KBM-7 (cell line): ENCODE measurements at regions not wholly inside any gene's neighbourhood (a gene's known extent, or its start where the extent isn't known, plus 50 kb on each side); places are given as distances from the start of the nearest gene placed in this dataset.

Source experiments
- DNase-seq: peaks from one replicate; pipeline ENCODE4 v3.0.0-alpha.2; 2015
- in situ Hi-C: fragments of 300-500 bp; cut with MboI; formaldehyde crosslinking; loops from 2 replicates; pipeline ENCODE4 v1.14.3; 2020; ENCODE audit warnings: low sequenced_read_pairs, low pct_unique_long_range_greater_than_20kb, mixed read lengths

DNA sequence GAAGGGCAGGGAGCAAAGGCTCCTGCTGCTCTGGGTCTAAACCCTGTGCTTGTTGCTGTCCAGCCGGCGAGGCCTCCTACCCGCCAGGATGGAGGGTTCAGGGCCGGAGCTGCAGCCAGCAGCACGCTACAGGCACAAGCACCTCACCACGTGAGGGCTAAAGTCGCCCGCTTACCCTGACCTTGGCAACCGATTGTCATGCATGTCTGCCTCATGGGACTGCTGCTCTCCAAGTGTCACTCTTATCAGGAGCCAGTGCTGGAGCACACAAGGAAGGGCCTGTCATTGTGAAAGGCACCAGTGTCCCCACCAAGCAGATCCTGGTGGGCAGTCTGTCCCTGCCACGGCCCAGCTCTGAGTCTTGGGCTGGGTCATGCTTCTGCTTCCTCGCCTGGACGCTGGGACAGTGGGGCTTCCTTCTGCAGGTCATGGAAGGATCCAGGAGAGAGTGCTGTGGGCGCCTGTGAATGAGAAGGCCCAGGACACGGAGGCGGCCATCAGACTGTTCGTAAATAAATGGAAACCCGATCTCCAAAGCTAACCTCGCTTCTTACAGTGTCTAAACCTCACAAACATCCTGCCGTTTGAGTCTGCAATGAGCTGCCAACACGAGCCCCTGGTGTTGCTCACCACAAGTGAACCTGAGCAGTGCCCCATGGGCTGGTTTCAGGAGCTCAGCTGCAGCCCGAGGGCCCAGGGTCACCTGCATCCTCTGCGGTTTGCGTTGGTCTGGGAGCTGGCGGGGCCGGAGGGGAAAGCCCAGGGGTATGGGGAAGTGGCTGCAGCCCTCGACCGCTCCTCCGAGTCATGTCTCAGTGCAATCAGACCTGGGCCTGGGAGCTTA lies 58.2 kb upstream of the RXRA start:
- in situ Hi-C loops, result no loop called here
- peak; percentile 59 for DNase-seq

DNA sequence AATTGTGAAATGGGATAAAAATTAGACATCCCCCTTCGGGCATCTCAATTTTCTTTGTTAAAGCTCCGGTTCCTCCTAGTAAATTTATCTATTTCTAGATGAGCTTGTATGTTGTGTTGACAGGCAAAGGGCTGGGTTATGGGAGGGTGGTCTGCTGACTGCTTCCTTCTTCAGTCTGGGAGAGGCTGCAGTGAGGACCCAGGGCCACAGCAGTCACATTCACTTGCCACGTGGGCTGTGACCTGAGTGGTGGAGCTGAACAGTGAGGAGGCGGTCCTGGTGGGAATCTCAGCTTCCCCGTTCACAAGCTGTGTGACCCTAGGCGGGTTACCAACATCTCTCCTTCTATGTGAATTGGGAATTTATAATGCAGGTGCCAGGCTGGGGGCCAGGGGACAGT lies 57.5 kb upstream of the RXRA start:
- no peak for DNase-seq
- in situ Hi-C loops, result no loop called here

- in situ Hi-C loops, result no loop called here
- no peak for DNase-seq
These were observed 54.6 kb upstream of the RXRA start for GRCh38 chr9:134271338-134272301.

DNA sequence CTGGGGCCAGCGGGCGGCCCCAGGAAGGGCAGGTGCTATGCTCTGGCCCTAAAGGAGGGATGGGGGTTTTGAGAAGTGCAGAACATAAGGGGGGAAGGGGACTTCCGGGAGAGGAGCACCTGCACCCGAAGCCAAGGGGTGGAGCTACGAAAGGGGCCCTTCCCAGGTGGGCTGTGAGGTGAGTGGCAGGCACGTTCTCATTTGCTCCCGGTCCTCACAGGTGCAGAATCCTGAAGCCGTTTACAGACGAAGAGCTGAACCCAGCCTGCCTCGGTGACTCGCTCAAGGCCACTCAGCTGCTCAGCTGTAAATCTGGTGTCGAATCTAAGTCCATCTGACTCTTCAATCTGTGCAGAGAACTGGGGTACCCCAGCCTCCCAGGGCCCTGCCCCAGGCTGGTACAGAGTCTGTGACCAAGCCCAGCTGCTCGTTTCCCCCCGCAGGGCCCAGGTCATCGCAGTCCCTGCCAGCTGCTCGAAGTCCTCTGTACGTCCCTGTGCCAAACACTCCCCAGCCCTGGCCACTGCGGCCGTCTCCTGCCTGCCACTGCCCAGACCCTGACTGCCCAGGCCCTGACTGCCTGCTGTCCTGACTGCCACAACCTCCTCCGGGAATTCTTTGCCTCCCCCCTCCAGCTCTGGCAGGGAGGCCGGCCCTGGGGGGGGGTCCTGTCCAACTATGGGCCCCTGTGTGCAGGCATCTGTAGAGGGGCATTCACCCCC lies 53.8 kb upstream of the RXRA start:
- DNase-seq, result no peak

DNA sequence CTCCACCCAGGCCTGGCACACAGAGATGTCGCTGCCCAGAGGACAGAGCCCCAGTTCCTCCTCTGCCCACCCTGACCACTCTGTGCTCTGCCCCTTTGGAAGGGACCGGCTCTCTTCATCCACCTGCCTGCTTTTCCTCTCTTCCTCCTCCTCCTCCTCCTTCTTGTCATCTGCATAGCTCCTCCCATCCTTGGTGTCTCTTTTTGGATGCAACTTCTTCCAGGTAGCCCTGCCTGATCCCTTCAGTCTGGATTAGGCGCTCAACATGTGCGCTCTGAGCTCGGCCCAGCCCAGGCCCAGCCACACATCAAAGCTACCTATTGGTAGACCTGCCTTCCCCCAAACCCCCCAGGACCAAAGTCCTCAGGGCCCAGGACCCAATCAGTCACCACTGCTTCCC lies 52.6 kb upstream of the RXRA start:
- in situ Hi-C loops, result no loop called here
- DNase-seq, result no peak

More for the DNA sequence above, 53.8 kb upstream of the RXRA start:
- in situ Hi-C loops, result no loop called here

GRCh38 chr9:134275375-134275774 lies 50.9 kb upstream of the RXRA start:
- no peak for DNase-seq

GRCh38 chr9:134276453-134277245 lies 49.6 kb upstream of the RXRA start:
- DNase-seq, result peak; percentile 92
- in situ Hi-C loops, result no loop called here

More at GRCh38 chr9:134275375-134275774, 50.9 kb upstream of the RXRA start:
- in situ Hi-C loops, result no loop called here
